ENCODE measurements at regions not wholly inside any gene's neighbourhood (a gene's known extent, or its start where the extent isn't known, plus 50 kb on each side); places are given as distances from the start of the nearest gene placed in this dataset.

DNA sequence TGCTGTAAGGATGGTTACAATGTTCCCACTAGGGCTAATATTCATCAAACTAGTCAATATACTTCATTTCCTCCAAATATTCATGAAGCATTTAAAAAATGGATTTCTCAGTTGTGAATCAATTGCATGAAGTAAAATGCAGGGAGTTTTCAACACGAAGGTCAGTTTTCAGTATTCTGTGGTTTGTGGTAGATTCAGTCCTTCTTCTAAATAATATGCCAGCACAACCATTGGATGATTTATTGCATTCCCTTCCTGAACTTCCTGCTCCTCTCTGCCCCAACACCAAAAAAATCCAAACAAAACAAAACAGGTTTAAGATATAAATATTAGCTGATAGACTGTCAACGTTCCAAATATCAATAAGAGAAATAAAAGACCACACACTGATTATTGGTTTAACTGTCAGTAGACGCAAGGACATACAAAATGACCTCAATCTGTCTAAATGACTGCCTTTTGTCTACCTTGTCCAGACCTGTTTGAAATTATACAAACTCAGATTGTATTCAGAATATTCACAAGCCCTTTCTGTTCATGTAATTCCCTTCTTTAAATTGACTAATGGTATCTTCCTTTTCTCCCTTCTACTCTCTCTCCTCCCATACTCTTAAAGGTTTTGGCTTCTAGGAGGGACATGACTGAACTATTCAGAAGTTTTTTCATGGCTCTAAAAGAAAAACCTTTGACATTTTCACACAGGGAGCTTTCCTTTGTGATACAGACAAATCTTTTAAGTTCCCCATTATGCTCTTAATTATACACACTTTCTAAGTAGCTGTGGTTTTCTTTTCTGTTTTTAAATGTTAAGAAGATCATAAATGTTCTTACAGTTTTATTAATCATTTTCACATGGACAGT is 92.6 kb upstream of the STT3B start:
- H3K56ac ChIP-seq (ENCODE audit: extremely low read depth, insufficient read depth, low read length): no peak overlapping the region
- H2AFZ ChIP-seq (replicated peaks; ENCODE audit: low read length, poor library complexity): no peak overlapping the region
- in situ Hi-C loops (cut with MboI; ENCODE audit: low sequenced_read_pairs): no loop called here
- no peaks in the 10 kb centered on the region for H3K36me3 ChIP-seq (ENCODE audit: control insufficient read depth, insufficient read depth, low read length)
- no peak overlapping the region for H2BK5ac ChIP-seq (ENCODE audit: low read depth, low read length, poor library complexity, severe bottlenecking)
- H3K23ac ChIP-seq (ENCODE audit: low read depth, low read length): no peak overlapping the region
- no peak overlapping the region for H2BK20ac ChIP-seq (ENCODE audit: low read depth, low read length)
- no peaks in the 10 kb centered on the region for H4K20me1 ChIP-seq (ENCODE audit: insufficient read depth, low read length)
- H3K9me3 ChIP-seq (ENCODE audit: control insufficient read depth, insufficient read depth, low read length): peaks cover 1% of the 10 kb centered on the region; the same call in 1 of the 2 replicates
- H3K9me1 ChIP-seq (ENCODE audit: insufficient read depth, low read length): no peaks in the 10 kb centered on the region
- TF ChIP-seq MAZ (IDR thresholded peaks at IDR 0.05; ENCODE audit: borderline replicate concordance, low read depth, low read length) (no peak), MXI1 (IDR thresholded peaks at IDR 0.05; ENCODE audit: borderline replicate concordance, low read depth, low read length) (no peak), FOS (IDR thresholded peaks at IDR 0.05; ENCODE audit: low read depth, low read length) (no peak), ELK1 (IDR thresholded peaks at IDR 0.05; ENCODE audit: borderline replicate concordance, low read depth, low read length) (no peak), BHLHE40 (IDR thresholded peaks at IDR 0.05; ENCODE audit: low read depth, low read length) (no peak), RFX5 (IDR thresholded peaks at IDR 0.05; ENCODE audit: low read depth, low read length) (no peak), POLR2A (IDR thresholded peaks at IDR 0.05; ENCODE audit: low read depth, low read length) (no peak), CHD1 (IDR thresholded peaks at IDR 0.05; ENCODE audit: low read depth, low read length) (no peak), SMC3 (IDR thresholded peaks at IDR 0.05; ENCODE audit: low read depth, low read length) (no peak), RCOR1 (IDR thresholded peaks at IDR 0.05; ENCODE audit: insufficient replicate concordance, low read length) (no peak), CEBPB (IDR thresholded peaks at IDR 0.05; ENCODE audit: low read depth, low read length) (no peak), RAD21 (IDR thresholded peaks at IDR 0.05; ENCODE audit: low read length) (no peak), MAFK (IDR thresholded peaks at IDR 0.05; ENCODE audit: low read depth, low read length) (no peak), NFE2L2 (IDR thresholded peaks at IDR 0.05; ENCODE audit: low read depth, low read length) (no peak)
- TF ChIP-seq, protein P1, sequence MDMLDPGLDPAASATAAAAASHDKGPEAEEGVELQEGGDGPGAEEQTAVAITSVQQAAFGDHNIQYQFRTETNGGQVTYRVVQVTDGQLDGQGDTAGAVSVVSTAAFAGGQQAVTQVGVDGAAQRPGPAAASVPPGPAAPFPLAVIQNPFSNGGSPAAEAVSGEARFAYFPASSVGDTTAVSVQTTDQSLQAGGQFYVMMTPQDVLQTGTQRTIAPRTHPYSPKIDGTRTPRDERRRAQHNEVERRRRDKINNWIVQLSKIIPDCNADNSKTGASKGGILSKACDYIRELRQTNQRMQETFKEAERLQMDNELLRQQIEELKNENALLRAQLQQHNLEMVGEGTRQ (IDR thresholded peaks at IDR 0.05; ENCODE audit: low read depth, low read length): no peak
- TF ChIP-seq, protein P2, sequence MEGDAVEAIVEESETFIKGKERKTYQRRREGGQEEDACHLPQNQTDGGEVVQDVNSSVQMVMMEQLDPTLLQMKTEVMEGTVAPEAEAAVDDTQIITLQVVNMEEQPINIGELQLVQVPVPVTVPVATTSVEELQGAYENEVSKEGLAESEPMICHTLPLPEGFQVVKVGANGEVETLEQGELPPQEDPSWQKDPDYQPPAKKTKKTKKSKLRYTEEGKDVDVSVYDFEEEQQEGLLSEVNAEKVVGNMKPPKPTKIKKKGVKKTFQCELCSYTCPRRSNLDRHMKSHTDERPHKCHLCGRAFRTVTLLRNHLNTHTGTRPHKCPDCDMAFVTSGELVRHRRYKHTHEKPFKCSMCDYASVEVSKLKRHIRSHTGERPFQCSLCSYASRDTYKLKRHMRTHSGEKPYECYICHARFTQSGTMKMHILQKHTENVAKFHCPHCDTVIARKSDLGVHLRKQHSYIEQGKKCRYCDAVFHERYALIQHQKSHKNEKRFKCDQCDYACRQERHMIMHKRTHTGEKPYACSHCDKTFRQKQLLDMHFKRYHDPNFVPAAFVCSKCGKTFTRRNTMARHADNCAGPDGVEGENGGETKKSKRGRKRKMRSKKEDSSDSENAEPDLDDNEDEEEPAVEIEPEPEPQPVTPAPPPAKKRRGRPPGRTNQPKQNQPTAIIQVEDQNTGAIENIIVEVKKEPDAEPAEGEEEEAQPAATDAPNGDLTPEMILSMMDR (conservative IDR thresholded peaks at IDR 0.05; ENCODE audit: low read depth, low read length): no peak
- 0% methylated on average over 1 of the region's 3 CpGs; no CpG with 5 or more reads in 1 of the 2 experiments for WGBS, 2 experiments (ENCODE audit: extremely low coverage in 2 of 2, insufficient read length in 1 of 2)
- H3K4me1 ChIP-seq (ENCODE audit: control insufficient read depth, insufficient read depth, low read length): no peaks in the 10 kb centered on the region
- H3K27ac ChIP-seq (ENCODE audit: insufficient read depth, low read length): no peak overlapping the region
- no peak overlapping the region for H3K4me3 ChIP-seq (ENCODE audit: insufficient read depth, low read depth, low read length)
- no peak overlapping the region for H3K4ac ChIP-seq (ENCODE audit: low read depth, low read length)
- DNase-seq: no peak
- no peak overlapping the region for H3K14ac ChIP-seq (replicated peaks; ENCODE audit: low read depth, low read length)
- H2BK120ac ChIP-seq (ENCODE audit: low read depth, low read length): no peak overlapping the region
- no TSS peak for BruUV-seq (replicated peaks)
- ChIA-PET CTCF (no interaction called here), POLR2A (ENCODE audit: unreplicated experiment) (no interaction called here)
- no peak overlapping the region for H4K91ac ChIP-seq (ENCODE audit: insufficient read depth, low read depth, low read length)
- intact Hi-C loops (cut with micrococcal nuclease): no loop called here
- H2AK5ac ChIP-seq (ENCODE audit: low read depth, low read length): no peak overlapping the region
- no peak overlapping the region for H2BK15ac ChIP-seq (ENCODE audit: low read depth, low read length)
- H3K27me3 ChIP-seq (ENCODE audit: control insufficient read depth, insufficient read depth, low read length): no peaks in the 10 kb centered on the region
- H3K18ac ChIP-seq (ENCODE audit: low read depth, low read length): no peak overlapping the region
- H4K5ac ChIP-seq (ENCODE audit: low read depth, low read length): no peak overlapping the region
- no peaks in the 10 kb centered on the region for H3K79me1 ChIP-seq (ENCODE audit: low read depth in 1 of 2, low read length in 2 of 2)
- no peak overlapping the region for H2AK9ac ChIP-seq (replicated peaks; ENCODE audit: low read depth, low read length, poor library complexity)
- ATAC-seq (ENCODE audit: low read depth): no peak
- no peak overlapping the region for H3K4me2 ChIP-seq (ENCODE audit: low read depth, low read length)
- H3K9ac ChIP-seq (ENCODE audit: low read depth, low read length): no peak overlapping the region
- dilution Hi-C loops (cut with HindIII; ENCODE audit: low sequenced_read_pairs, unreplicated experiment): no loop called here
- no peak overlapping the region for H4K8ac ChIP-seq (ENCODE audit: low read depth in 2 of 2, low read length in 2 of 2)

Measured in IMR-90 (cell line).